GM23338 (cell line): ENCODE measurements at regions not wholly inside any gene's neighbourhood (a gene's known extent, or its start where the extent isn't known, plus 50 kb on each side); places are given as distances from the start of the nearest gene placed in this dataset.

Experiments used
- ATAC-seq: fragments of 200-7000 bp; cut with Tn5 transposase; 3 replicates; pipeline ENCODE4 v1.9.1; 2020
- DNase-seq: peaks from one replicate; pipeline ENCODE4 v3.0.0-alpha.2; 2015; ENCODE audit warnings: low spot score
- H2AFZ ChIP-seq: fragments of 200-600 bp; sonication (generic); 2 replicates; pipeline ENCODE4 v1.8.0; 2016; ENCODE audit warnings: antibody characterized with exemption, mild to moderate bottlenecking, moderate library complexity
- H3F3A ChIP-seq: fragments of 200-600 bp; sonication (generic); replicated peaks from 2 replicates; pipeline ENCODE4 v1.8.0; 2017; ENCODE audit warnings: antibody characterized with exemption, mixed run types, low read depth
- H3K27ac ChIP-seq: fragments of 200-600 bp; sonication (generic); 2 replicates; pipeline ENCODE4 v1.6.1; 2016; ENCODE audit warnings: low read depth
- H3K27me3 ChIP-seq: fragments of 200-600 bp; sonication (generic); 2 replicates; pipeline ENCODE4 v1.8.0; 2016; ENCODE audit warnings: mild to moderate bottlenecking, mixed run types, moderate library complexity; ENCODE audit not compliant: insufficient read depth
- H3K36me3 ChIP-seq: fragments of 200-600 bp; sonication (generic); 2 replicates; pipeline ENCODE4 v1.8.0; 2016; ENCODE audit warnings: mild to moderate bottlenecking; ENCODE audit not compliant: insufficient read depth
- H3K4me1 ChIP-seq: fragments of 200-600 bp; sonication (generic); 2 replicates; pipeline ENCODE4 v1.8.0; 2016; ENCODE audit warnings: mild to moderate bottlenecking, moderate library complexity; ENCODE audit not compliant: insufficient read depth
- H3K4me2 ChIP-seq: fragments of 200-600 bp; sonication (generic); 2 replicates; pipeline ENCODE4 v1.7.1; 2017; ENCODE audit warnings: mixed run types
- H3K4me3 ChIP-seq: fragments of 200-600 bp; sonication (generic); 2 replicates; pipeline ENCODE4 v1.6.1; 2016; ENCODE audit warnings: mixed run types
- H3K79me2 ChIP-seq: fragments of 200-600 bp; sonication (generic); replicated peaks from 2 replicates; pipeline ENCODE4 v1.8.0; 2017; ENCODE audit warnings: mild to moderate bottlenecking; ENCODE audit not compliant: insufficient read depth
- H3K9me2 ChIP-seq: fragments of 200-600 bp; sonication (generic); 2 replicates; pipeline ENCODE4 v1.8.0; 2017; ENCODE audit not compliant: insufficient read depth
- H4K20me1 ChIP-seq: fragments of 200-600 bp; sonication (generic); replicated peaks from 2 replicates; pipeline ENCODE4 v1.8.0; 2017; ENCODE audit warnings: mild to moderate bottlenecking; ENCODE audit not compliant: insufficient read depth
- H3K27ac Mint-ChIP-seq: 2 replicates; pipeline ENCODE4 v1.8.0; 2020; ENCODE audit warnings: inconsistent platforms, mild to moderate bottlenecking, moderate library complexity, mixed read lengths
- H3K27me3 Mint-ChIP-seq: 3 replicates; pipeline ENCODE4 v1.8.0; 2022; ENCODE audit warnings: low read depth, mild to moderate bottlenecking, moderate library complexity, mixed read lengths, inconsistent platforms; ENCODE audit not compliant: insufficient read depth, poor library complexity
- H3K36me3 Mint-ChIP-seq: 3 replicates; pipeline ENCODE4 v1.8.0; 2021; ENCODE audit warnings: low read depth, mild to moderate bottlenecking, inconsistent platforms, moderate library complexity, mixed read lengths
- H3K4me1 Mint-ChIP-seq: 3 replicates; pipeline ENCODE4 v1.8.0; 2020; ENCODE audit warnings: mild to moderate bottlenecking, inconsistent platforms, mixed read lengths
- H3K4me3 Mint-ChIP-seq: 3 replicates; pipeline ENCODE4 v1.8.0; 2021; ENCODE audit warnings: moderate library complexity, mild to moderate bottlenecking, inconsistent platforms, mixed read lengths
- H3K9me3 Mint-ChIP-seq: 3 replicates; pipeline ENCODE4 v1.8.0; 2020; ENCODE audit warnings: moderate library complexity, mild to moderate bottlenecking, inconsistent platforms, mixed read lengths
- CREB1 ChIP-seq: fragments of 250-450 bp; sonication (Bioruptor Pico); IDR thresholded peaks from 2 replicates; pipeline ENCODE4 v1.5.0; 2020; ENCODE audit warnings: low read depth, mild to moderate bottlenecking, moderate library complexity
- CTCF ChIP-seq, 2 experiments: fragments of 200-600 bp in 1 of 2; sonication (generic) in 1 of 2; conservative IDR thresholded peaks; 2 replicates each; pipeline versions ENCODE4 v1.5.1 to v1.6.1; 2016 to 2017; ENCODE audit warnings: antibody characterized with exemption in 2 of 2, low read depth in 2 of 2, mild to moderate bottlenecking in 2 of 2, moderate library complexity in 1 of 2
- EZH2 ChIP-seq: fragments of 200-600 bp; sonication (generic); IDR thresholded peaks from one replicate; pipeline ENCODE4 v1.8.0; 2017; ENCODE audit warnings: antibody characterized with exemption, mild to moderate bottlenecking, low read depth; ENCODE audit not compliant: unreplicated experiment
- EZH2phosphoT487 ChIP-seq: fragments of 200-600 bp; sonication (generic); IDR thresholded peaks from one replicate; pipeline ENCODE4 v1.8.1; 2018; ENCODE audit warnings: antibody characterized with exemption; ENCODE audit not compliant: unreplicated experiment
- JUNB ChIP-seq: IDR thresholded peaks from one replicate; pipeline ENCODE4 v1.6.1; 2016; ENCODE audit warnings: antibody characterized with exemption; ENCODE audit not compliant: unreplicated experiment
- NANOG ChIP-seq: IDR thresholded peaks from 2 replicates; pipeline ENCODE4 v1.6.1; 2016; ENCODE audit warnings: antibody characterized with exemption, borderline replicate concordance
- POLR2AphosphoS5 ChIP-seq: IDR thresholded peaks from 2 replicates; pipeline ENCODE4 v1.6.1; 2016; ENCODE audit warnings: antibody characterized with exemption, low read depth
- REST ChIP-seq: IDR thresholded peaks from one replicate; pipeline ENCODE4 v1.6.1; 2018; ENCODE audit warnings: antibody characterized with exemption; ENCODE audit not compliant: unreplicated experiment
- STAT1 ChIP-seq: IDR thresholded peaks from one replicate; pipeline ENCODE4 v1.6.1; 2016; ENCODE audit warnings: antibody characterized with exemption; ENCODE audit not compliant: unreplicated experiment
- ZNF114 ChIP-seq: fragments of 250-450 bp; sonication (Bioruptor Pico); IDR thresholded peaks from 2 replicates; pipeline ENCODE4 v1.5.0; 2020; ENCODE audit warnings: mild to moderate bottlenecking, moderate library complexity
- ZNF331 ChIP-seq: fragments of 250-450 bp; sonication (Bioruptor Pico); IDR thresholded peaks from 2 replicates; pipeline ENCODE4 v1.5.0; 2020; ENCODE audit warnings: low read depth, mild to moderate bottlenecking, moderate library complexity
- TF ChIP-seq, protein P1 (sequence below): fragments of 250-450 bp; sonication (Bioruptor Pico); IDR thresholded peaks from 2 replicates; pipeline ENCODE4 v1.5.0; 2020; ENCODE audit warnings: mild to moderate bottlenecking, moderate library complexity
- TF ChIP-seq, protein P2 (sequence below): IDR thresholded peaks from 2 replicates; pipeline ENCODE4 v1.6.1; 2016; ENCODE audit warnings: antibody characterized with exemption

- ATAC-seq, result no peak
- H3K4me3 ChIP-seq, result no peak overlapping the region
- H2AFZ ChIP-seq, result no peak overlapping the region
- H3F3A ChIP-seq, result no peaks in the 10 kb centered on the region
- no peaks in the 10 kb centered on the region; the same call in 1 of the 2 replicates for H3K9me2 ChIP-seq
- H3K4me1 ChIP-seq, result no peaks in the 10 kb centered on the region
- Mint-ChIP-seq H3K27ac (no peak overlapping the region), H3K36me3 (peaks cover 18% of the 10 kb centered on the region), H3K27me3 (peaks cover 4% of the 10 kb centered on the region), H3K9me3 (peaks cover 12% of the 10 kb centered on the region), H3K4me3 (no peak overlapping the region), H3K4me1 (no peaks in the 10 kb centered on the region; the same call in 2 of the 3 replicates)
- no peak overlapping the region for H3K4me2 ChIP-seq
- no peaks in the 10 kb centered on the region for H3K79me2 ChIP-seq
- H3K36me3 ChIP-seq, result no peaks in the 10 kb centered on the region
- TF ChIP-seq JUNB, result no peak
- TF ChIP-seq NANOG, result no peak
- TF ChIP-seq, protein P1, sequence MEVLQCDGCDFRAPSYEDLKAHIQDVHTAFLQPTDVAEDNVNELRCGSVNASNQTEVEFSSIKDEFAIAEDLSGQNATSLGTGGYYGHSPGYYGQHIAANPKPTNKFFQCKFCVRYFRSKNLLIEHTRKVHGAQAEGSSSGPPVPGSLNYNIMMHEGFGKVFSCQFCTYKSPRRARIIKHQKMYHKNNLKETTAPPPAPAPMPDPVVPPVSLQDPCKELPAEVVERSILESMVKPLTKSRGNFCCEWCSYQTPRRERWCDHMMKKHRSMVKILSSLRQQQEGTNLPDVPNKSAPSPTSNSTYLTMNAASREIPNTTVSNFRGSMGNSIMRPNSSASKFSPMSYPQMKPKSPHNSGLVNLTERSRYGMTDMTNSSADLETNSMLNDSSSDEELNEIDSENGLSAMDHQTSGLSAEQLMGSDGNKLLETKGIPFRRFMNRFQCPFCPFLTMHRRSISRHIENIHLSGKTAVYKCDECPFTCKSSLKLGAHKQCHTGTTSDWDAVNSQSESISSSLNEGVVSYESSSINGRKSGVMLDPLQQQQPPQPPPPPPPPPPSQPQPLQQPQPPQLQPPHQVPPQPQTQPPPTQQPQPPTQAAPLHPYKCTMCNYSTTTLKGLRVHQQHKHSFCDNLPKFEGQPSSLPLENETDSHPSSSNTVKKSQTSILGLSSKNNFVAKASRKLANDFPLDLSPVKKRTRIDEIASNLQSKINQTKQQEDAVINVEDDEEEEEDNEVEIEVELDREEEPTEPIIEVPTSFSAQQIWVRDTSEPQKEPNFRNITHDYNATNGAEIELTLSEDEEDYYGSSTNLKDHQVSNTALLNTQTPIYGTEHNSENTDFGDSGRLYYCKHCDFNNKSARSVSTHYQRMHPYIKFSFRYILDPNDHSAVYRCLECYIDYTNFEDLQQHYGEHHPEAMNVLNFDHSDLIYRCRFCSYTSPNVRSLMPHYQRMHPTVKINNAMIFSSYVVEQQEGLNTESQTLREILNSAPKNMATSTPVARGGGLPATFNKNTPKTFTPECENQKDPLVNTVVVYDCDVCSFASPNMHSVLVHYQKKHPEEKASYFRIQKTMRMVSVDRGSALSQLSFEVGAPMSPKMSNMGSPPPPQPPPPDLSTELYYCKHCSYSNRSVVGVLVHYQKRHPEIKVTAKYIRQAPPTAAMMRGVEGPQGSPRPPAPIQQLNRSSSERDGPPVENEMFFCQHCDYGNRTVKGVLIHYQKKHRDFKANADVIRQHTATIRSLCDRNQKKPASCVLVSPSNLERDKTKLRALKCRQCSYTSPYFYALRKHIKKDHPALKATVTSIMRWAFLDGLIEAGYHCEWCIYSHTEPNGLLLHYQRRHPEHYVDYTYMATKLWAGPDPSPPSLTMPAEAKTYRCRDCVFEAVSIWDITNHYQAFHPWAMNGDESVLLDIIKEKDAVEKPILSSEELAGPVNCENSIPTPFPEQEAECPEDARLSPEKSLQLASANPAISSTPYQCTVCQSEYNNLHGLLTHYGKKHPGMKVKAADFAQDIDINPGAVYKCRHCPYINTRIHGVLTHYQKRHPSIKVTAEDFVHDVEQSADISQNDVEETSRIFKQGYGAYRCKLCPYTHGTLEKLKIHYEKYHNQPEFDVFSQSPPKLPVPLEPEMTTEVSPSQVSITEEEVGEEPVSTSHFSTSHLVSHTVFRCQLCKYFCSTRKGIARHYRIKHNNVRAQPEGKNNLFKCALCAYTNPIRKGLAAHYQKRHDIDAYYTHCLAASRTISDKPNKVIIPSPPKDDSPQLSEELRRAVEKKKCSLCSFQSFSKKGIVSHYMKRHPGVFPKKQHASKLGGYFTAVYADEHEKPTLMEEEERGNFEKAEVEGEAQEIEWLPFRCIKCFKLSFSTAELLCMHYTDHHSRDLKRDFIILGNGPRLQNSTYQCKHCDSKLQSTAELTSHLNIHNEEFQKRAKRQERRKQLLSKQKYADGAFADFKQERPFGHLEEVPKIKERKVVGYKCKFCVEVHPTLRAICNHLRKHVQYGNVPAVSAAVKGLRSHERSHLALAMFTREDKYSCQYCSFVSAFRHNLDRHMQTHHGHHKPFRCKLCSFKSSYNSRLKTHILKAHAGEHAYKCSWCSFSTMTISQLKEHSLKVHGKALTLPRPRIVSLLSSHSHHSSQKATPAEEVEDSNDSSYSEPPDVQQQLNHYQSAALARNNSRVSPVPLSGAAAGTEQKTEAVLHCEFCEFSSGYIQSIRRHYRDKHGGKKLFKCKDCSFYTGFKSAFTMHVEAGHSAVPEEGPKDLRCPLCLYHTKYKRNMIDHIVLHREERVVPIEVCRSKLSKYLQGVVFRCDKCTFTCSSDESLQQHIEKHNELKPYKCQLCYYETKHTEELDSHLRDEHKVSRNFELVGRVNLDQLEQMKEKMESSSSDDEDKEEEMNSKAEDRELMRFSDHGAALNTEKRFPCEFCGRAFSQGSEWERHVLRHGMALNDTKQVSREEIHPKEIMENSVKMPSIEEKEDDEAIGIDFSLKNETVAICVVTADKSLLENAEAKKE (CRISPR knock-in tag), result no peak
- TF ChIP-seq ZNF114 (CRISPR knock-in tag), result no peak
- TF ChIP-seq STAT1, result no peak
- TF ChIP-seq CREB1 (CRISPR knock-in tag), result no peak
- TF ChIP-seq EZH2, result no peak
- no peak for TF ChIP-seq REST
- TF ChIP-seq EZH2phosphoT487, result no peak
- no peak for TF ChIP-seq ZNF331
- no peak for TF ChIP-seq CTCF (conservative IDR thresholded peaks at IDR 0.05; ENCODE audit: low read depth in 2 of 2)
- TF ChIP-seq, protein P2, sequence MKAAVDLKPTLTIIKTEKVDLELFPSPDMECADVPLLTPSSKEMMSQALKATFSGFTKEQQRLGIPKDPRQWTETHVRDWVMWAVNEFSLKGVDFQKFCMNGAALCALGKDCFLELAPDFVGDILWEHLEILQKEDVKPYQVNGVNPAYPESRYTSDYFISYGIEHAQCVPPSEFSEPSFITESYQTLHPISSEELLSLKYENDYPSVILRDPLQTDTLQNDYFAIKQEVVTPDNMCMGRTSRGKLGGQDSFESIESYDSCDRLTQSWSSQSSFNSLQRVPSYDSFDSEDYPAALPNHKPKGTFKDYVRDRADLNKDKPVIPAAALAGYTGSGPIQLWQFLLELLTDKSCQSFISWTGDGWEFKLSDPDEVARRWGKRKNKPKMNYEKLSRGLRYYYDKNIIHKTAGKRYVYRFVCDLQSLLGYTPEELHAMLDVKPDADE, result no peak
- no peak for TF ChIP-seq POLR2AphosphoS5
- DNase-seq, result no peak
- no peak overlapping the region for H3K27ac ChIP-seq
- no peaks in the 10 kb centered on the region for H4K20me1 ChIP-seq
- no peaks in the 10 kb centered on the region for H3K27me3 ChIP-seq
These were observed 106.0 kb upstream of the TRIM24 start for GRCh38 chr7:138354066-138354465.
